PFSK-1 (cell line): ENCODE measurements at regions not wholly inside any gene's neighbourhood (a gene's known extent, or its start where the extent isn't known, plus 50 kb on each side); places are given as distances from the start of the nearest gene placed in this dataset.

ENCODE experiments used
- FOXP2 ChIP-seq: optimal IDR thresholded peaks from 2 replicates; pipeline ENCODE3; 2011; ENCODE audit warnings: borderline replicate concordance, control low read depth, inconsistent platforms; ENCODE audit not compliant: insufficient read depth; ENCODE audit errors: extremely low read length, extremely low read depth
- POLR2AphosphoS5 ChIP-seq: IDR thresholded peaks from 2 replicates; pipeline ENCODE4 v1.6.1; 2012; ENCODE audit warnings: low read depth, mild to moderate bottlenecking, control low read depth, low read length, moderate library complexity
- REST ChIP-seq, 2 experiments: IDR thresholded peaks; 2 replicates each; pipeline versions ENCODE4 v1.6.1 to v1.8.0; 2011 to 2012; ENCODE audit warnings: low read depth in 2 of 2, low read length in 2 of 2, control low read depth in 1 of 2, inconsistent platforms in 1 of 2, mild to moderate bottlenecking in 1 of 2, moderate library complexity in 1 of 2; ENCODE audit not compliant: insufficient read depth in 1 of 2
- SIN3A ChIP-seq: IDR thresholded peaks from 2 replicates; pipeline ENCODE4 v1.6.1; 2012; ENCODE audit warnings: mild to moderate bottlenecking, low read length, moderate library complexity, borderline replicate concordance; ENCODE audit not compliant: insufficient read depth
- TAF1 ChIP-seq: IDR thresholded peaks from 2 replicates; pipeline ENCODE4 v1.6.1; 2012; ENCODE audit warnings: low read length, control low read depth, borderline replicate concordance; ENCODE audit not compliant: insufficient read depth

- TF ChIP-seq TAF1 (no peak), POLR2AphosphoS5 (no peak), REST (IDR thresholded peaks at IDR 0.05; ENCODE audit: insufficient read depth in 1 of 2, low read depth in 2 of 2, low read length in 2 of 2) (no peak)
These were observed 151.9 kb downstream of the C9orf152 start for GRCh38 chr9:110056062-110056461.

DNA sequence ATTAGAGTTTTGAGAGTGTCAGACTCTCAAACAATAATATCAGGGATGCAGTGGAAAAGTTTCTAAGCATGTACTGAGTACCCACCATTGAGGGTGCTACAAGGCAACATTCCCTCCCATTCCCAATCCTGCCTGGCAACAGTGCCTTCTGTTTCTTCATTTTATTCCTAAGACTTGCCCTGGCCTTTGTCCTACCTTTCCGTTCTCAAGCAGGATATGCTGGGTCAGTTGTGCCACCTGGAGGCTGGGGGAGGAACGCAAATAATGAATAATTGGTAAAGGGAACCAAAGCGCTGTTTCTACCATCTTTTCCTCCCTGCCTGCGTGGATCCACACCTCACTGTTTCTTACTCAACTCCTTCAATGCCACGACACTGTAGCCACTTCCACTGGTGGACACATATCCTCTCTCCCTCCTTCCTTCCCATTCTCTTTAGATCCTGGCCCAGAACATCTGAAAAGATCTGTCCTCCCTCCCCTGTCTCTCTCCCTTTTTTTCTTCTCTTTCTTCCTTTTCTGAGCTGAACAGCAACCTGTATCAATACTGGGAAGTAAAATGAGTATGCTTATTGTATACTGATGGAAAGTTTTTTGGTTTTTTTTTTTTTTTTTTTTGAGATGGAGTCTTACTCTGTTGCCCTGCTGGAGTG lies 149.5 kb downstream of the C9orf152 start:
- no peak for TF ChIP-seq FOXP2
- TF ChIP-seq REST (IDR thresholded peaks at IDR 0.05; ENCODE audit: insufficient read depth in 1 of 2, low read depth in 2 of 2, low read length in 2 of 2) = no peak
- TF ChIP-seq SIN3A = no peak
- no peak for TF ChIP-seq TAF1
- no peak for TF ChIP-seq POLR2AphosphoS5

DNA sequence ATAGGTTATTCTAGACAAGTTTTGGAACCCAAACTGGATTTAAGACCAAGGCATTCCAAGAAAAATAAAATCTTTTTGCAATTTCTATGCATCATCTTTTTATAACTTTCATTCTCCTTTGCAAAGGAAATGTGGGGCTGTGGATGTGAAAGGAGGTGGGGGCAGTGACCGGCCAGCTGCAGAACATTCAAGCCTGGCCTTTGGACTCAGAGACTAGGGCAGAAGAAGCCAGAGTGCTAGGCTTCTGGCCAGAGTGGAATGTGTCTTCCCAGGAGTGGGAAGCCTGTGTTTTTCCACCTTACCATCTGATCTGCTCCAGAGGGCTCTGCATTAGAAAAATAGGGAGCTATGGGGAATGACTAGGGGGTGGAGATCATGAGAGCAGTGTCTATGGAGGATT lies 148.5 kb downstream of the C9orf152 start:
- TF ChIP-seq SIN3A (no peak), FOXP2 (no peak), TAF1 (no peak), REST (IDR thresholded peaks at IDR 0.05; ENCODE audit: insufficient read depth in 1 of 2, low read depth in 2 of 2, low read length in 2 of 2) (no peak)

DNA sequence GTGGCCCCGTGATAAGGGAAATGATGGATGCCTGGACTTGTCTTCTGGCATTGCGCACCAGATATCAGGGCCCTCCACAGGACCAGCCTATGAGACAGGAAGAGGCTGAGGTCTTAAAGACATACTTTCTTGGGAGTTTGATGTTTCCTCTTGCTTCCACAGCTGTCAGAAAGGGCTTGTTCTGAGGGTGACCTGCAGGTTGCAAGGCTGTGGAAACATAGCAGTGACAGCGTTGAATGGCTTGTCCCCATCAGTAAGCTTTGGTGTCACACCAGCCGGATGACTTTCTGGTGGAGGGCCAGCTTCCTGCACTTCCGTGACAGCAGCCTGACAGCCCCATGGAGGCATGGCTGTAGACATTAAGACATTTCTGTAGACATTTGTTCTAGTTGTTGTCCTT lies 143.2 kb downstream of the C9orf152 start:
- TF ChIP-seq TAF1 = no peak
- TF ChIP-seq SIN3A = no peak
- no peak for TF ChIP-seq REST (IDR thresholded peaks at IDR 0.05; ENCODE audit: insufficient read depth in 1 of 2, low read depth in 2 of 2, low read length in 2 of 2)
- TF ChIP-seq FOXP2 = no peak
- no peak for TF ChIP-seq POLR2AphosphoS5

GRCh38 chr9:110065532-110065931 lies 142.4 kb downstream of the C9orf152 start:
- TF ChIP-seq TAF1 (no peak), REST (IDR thresholded peaks at IDR 0.05; ENCODE audit: insufficient read depth in 1 of 2, low read depth in 2 of 2, low read length in 2 of 2) (no peak), SIN3A (no peak)
